Embryonic facial prominence (tissue), 1 donor: ENCODE measurements at regions not wholly inside any gene's neighbourhood (a gene's known extent, or its start where the extent isn't known, plus 50 kb on each side); places are given as distances from the start of the nearest gene placed in this dataset.
"Not testable (repeated sequence)": the region's sequence is repeated elsewhere in the genome, so short reads cannot be mapped to it uniquely, and the experiment has no call there.

Experiments
- DNase-seq: peaks from one replicate; pipeline ENCODE4 v3.0.0-alpha.2; 2016; ENCODE audit errors: extremely low spot score

DNA sequence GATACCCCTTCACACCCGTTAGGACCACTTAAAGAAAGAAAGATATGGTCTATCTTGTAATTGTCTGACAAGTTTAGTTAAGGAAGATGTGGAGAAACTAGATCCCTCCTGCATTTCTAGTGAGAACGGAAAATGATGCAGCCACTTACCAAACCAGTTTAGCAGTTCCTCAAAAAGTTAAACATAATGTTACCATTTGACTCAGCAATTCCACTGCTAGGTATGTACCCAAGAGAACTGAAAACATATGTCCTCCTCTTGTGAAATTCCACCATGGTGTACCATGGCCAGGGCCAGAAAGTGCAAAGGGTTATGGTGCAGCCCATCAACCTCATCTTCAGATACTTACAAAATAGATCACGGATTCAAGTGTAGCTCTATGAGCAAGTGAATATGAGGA lies 79.0 kb upstream of the ID2 start:
- DNase-seq: no peak

DNA sequence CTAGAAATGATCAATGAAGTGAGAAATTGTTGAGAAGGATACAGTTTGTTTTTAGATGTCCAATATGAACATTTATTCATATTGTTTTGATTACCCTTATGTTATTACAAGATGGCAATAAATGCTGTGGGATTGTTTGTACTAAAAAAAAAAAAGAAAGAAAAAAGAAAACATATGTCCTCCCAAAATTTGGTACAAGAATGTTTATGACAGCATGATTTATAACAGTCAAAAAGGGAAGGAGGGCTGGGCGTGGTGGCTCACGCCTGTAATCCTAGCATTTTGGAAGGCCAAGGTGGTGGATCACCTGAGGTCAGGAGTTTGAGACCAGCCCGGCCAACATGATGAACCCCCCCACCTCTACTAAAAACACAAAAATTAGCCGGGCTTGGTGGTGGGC lies 78.5 kb upstream of the ID2 start:
- DNase-seq: not testable (repeated sequence)

DNA sequence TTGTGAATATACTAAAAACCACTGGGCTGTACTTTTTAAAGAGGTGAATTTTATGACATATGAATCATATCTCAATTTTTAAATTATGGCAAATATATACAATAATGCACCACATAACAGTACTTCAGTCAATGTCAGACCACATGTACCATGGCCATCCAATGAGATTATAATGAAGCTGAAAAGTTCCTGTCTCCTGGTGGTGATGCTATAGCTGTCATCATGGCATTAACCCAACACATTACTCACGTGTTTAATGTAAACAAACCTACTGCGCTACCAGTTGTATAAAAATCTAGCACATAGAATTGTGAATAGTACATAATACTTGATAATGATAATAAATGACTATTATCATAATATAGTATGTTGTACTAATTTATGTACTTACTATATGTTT lies 77.6 kb upstream of the ID2 start:
- no peak for DNase-seq

DNA sequence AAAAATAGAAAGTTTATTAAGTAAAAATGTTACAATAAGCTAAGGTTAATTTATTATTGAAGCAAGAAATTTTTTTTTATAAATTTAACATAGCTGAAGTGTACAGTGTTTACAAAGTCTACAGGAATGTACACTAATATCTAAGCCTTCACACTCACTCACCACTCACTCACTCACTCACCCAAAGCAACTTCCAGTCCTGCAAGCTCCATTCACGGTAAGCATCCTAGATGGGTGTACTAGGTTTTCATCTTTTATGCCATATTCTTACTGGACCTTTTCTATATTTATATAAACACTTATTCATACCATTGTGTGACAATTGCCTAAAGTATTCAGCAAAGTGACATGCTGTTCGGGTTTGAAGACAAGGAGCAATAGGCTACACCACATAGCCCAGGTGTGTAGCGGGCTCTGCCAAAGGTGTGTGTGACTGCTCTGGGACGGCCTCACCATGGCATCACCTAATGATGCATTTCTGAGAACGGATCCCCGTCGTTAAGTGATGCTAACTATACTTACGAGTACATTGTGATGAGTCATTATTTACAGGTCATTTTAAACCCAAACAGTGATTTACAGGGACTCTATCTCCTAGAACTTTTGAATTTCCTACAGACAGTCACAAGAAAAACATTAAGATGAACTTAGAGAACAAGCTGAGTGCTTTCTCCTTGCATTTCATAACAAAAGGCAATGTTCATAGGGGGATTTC lies 76.3 kb upstream of the ID2 start:
- DNase-seq: no peak

DNA sequence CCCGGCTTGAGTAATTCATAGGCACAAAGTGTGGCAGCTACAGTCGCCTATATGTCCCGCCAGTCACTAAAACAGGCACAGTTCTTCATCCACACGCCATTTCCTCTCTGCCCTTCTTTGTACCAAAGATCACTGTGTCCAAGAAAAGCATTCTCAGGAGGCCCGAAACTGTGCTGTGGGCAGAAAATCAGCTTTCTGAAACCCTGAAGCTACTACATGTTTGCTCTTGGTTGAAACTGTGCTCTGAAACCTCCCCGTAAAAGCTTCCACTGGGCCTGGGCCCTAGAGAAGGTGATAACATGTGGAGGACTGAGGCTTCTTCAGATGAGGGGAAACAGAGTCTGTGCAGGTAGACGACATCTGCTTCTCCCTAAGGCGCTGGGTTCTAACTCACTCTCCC lies 75.6 kb upstream of the ID2 start:
- DNase-seq: no peak

DNA sequence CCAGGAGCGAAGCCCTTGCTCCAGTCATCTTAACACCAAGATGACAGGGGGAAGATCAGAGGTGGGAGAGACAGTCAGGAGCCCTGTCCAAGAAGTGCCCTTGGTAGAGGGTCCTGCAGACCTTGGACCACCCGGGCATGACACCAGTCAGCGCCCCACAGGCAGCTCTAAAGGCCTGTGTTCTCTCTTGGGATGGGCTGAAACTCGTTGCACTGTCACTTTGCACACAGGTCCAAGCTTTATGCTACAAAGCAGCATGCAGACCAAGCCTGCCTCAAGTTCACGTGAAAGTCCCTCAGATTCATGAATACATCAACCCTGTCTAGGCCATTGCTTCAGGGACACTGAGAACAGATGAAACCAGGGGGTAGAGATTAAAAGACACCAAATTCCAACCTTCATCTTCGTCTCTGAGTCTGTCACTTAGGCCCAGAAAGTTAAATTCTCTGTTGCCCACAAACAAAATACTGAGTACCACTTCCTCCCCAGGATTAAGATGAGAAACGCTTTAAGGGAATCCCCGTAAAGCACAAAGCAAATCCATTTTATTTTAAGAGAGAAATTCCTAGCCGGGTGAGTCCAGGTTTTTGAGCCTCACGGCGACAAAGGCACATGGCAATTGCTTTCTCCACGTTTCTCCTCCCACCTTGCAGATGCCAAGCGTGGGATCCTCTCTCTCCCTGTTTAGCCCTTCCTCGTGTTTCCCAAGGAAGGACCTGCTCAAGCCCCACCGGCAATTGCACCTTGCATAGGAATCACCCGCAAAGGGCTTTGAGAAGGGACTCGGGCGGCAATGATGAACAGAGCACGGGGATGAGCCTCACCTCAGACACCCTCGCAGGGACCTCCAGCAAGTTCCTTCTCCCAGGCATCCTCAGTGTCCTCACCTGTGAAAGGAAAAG lies 75.0 kb upstream of the ID2 start:
- DNase-seq: no peak

DNA sequence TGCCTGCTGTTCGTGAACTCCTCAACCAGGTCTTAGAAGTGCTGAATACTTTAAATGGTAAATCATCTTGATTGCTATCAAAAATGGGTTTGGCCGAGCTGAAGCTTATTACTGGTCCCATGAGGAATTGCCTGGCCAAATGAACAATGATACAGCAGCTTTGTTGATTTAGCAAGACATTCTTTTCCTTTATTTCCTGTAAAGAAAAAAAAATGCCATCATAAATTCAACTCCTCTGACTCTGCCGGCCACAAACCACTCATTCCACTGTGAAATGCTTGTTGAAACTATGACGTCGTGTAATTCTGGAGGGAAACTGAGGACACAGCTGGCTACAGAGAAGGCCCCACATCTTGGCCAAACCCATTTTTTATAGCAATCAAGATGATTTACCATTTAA lies 74.2 kb upstream of the ID2 start:
- DNase-seq: no peak

DNA sequence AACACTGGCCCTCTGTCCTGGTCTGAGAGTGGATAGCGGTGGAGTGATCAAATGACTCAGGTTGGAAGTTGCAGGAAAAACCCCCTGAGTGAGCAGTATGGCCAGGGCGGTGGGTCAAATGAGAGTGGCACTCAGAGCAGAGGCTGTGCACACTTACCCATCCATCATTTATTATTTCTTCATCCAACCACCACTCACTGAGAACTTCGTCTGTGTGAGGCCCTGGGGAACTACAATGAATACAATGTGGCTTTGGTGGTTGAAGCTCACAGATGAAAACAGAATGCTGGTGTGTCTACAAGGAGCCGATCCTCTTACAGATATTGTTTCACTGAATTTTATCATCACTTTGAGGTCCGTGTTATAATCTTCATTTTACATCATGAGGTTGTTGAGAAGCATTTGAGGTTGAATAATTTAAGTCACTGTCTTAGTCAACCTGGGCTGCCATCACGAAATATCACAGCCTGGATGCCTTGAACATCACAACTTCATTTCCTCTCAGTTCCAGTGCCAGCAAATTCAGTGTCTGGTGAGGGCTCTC lies 73.4 kb upstream of the ID2 start:
- DNase-seq: no peak

DNA sequence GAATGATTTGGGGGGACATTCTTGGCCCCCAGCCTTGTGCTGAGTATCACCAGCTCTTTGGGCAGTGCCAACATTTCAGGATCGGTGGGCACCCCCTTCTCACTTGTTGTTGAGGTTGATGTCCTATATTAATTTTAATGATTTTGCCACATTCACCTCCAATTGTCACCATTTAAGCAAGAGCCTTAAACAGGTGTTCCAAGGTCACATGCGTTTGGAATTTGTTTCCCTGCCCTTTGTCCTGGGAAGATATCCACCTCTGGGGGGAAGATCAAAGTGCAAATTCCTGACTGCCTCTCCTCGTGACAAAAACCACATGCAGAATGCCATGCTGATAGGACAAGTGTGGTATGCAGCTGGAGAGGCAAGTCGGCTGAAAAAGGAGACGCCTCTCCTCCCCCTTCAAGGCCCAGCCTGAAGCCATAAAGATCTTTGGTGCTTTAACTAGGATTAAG lies 72.5 kb upstream of the ID2 start:
- no peak for DNase-seq

DNA sequence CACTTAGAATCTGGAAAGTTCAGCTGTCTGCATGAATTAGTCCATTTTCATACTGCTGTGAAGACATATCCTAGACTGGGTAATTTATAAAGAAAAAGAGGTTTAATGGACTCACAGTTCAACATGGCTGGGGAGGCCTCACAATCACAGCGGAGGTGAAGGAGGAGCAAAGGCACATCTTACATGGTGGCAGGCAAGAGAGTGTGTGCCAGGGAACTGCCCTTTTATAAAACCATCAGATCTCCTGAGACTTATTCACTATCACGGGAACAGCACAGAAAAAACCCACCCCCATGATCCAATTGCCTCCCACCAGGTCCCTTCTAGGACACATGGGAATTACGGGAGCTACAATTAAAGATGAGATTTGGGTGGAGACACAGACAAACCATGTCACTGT lies 71.1 kb upstream of the ID2 start:
- not testable (repeated sequence) for DNase-seq

DNA sequence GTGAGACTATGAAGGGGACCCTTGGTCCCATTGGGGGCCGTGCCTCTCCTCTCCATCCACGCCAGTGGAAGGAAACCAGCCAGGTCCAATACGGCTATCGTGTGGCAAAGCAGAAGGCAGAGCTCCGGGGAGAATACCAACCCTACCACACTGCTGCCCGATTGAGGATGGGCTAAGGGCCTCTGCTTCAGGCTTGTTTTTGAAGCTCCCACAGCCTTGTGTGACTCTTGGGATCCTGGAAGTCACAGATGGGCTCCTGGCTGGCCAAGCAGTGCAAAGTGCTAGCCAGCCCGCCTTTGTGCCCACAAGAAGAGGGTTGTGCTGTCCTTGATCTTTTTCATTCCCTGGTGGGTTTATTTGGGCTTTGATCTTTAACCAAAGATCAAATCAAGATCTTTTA lies 70.6 kb upstream of the ID2 start:
- no peak for DNase-seq

DNA sequence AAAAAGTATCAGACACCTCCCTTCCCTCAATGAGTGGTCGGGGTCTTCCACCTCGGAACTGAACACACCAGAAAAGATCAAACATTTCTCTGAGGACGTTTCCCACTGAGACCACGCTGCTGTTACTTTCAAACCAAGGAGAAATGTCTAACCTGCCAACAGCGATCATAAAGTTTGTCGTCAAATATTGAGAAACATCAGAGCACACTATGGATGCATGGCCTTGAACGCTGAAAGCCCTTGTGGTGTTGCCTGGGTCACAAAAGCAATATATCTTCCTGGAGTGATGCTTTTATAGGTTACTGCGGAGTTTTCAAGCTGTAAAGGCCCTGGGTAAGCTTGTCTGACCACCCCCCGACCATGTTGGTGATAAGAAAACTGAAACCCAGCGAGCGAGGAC lies 70.2 kb upstream of the ID2 start:
- DNase-seq: no peak

DNA sequence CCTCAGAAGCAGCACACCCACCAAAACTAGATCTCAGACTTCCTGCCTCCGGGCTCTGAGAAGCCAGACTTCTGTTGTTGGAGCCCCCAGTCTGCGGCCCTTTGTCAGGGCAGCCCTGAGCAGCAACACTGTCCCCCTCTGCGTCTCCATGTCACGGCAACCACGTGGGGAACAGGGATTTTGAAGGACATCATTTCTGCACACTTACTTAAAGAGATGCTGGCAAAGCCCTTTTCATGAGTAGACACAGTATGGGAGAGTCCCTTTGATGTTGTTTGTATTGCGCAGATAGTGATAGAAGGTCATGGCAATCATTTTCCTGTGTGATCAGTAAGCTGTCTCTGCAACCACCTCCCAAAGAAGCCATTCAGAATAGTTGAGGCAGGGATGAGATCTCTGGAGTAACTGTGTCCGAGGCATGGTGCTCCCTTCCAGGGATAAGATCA lies 69.1 kb upstream of the ID2 start:
- no peak for DNase-seq

DNA sequence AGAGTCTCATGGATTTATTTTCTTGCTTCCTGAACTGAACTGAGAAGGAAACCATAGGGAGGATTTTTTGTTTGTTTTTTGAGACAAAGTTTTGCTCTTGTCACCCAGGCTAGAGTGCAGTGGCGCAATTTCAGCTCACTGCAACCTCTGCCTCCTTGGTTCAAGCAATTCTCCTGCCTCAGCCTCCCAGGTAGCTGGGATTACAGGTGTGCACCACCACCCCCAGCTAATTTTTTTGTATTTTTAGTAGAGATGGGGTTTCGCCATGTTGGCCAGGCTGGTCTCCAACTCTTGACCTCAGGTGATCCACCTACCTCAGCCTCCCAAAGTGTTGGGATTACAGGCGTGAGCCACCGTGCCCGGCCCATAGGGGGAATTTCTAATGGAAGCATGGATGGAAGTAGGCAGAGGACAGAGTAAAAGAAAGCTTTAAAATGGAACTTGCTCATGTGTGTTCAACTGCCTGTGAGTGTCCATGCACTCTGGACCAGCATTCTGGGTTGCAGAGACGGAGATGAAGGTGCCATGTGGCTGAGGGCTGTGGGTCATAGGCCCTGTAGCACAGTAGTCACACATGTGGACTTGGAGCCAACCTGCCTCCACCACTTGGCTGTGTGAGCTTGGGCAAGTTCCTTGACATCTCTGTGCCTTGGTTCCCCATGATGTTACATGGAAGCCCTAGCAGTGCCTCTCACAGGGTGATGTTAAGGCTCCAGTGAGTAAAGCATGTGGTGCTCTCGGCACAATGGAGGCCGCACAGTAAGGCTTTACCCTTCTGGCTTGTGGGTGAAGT lies 68.5 kb upstream of the ID2 start:
- not testable (repeated sequence) for DNase-seq

DNA sequence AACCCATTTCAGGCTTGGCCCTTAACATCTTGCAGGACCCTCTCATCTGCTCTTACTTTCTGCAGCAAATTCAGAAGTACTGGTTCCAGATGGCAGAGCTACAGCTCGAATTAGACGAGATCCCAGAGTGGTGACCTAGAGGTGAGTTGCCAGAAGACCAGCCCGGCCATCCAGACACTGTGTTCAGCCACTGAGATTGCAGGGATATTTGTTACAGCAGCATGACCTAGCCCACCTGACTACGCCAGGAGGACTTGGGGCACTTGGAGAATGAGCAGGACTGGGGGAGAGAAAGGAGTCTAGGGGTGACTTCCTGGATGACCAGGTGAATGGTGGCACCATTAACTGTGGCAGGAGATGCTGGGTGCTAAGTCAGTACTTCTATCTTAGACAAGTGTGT lies 67.2 kb upstream of the ID2 start:
- DNase-seq: no peak

DNA sequence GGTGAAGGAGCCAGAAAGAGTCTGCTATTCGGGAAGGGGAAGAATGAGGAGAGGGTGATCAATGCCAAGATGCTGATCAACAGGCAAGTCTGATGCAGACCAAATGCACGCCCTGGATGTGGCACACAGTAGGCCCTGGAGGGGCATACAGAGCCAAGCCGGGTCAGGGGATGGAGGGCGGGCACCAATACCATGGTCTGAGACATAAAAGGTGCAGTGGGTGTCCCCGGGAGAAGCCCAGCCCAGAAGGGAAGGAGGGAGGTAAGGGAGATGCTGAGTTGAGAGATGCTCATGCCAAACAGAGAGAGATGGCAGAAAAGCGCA lies 66.6 kb upstream of the ID2 start:
- no peak for DNase-seq

DNA sequence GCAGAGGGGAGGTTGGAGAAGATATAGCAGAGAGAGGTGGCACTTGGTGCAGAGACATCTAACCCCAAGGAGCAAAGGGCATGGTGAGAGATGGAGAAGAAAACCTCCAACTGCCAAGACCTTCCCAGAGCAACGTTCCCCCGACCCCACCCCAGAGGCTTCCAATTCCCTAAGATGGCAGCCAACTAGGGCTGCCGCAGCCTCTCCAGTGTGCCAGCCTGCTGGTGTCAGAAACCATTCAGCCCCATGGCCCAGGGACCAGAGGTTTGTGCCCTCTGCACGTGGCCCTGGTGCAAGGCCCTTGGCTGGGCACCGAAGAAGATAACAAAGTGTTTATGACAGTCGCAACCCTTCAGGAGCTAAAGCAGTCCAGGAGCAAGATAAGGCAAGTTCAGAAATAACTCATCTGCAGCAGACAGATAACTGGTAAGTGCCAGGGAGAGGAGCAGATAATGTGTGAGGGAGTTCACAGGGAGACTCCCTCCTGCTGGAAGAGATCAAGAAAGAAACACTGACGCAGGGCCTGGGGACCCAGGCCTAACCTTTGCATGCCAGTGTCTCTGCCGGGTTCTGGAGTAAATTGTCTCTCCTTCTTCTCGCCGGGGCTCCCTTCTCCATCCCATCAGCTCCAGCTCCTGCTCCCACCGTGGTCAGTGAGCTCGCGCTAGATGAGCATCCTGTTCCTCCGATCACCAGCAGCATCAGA lies 66.1 kb upstream of the ID2 start:
- no peak for DNase-seq

DNA sequence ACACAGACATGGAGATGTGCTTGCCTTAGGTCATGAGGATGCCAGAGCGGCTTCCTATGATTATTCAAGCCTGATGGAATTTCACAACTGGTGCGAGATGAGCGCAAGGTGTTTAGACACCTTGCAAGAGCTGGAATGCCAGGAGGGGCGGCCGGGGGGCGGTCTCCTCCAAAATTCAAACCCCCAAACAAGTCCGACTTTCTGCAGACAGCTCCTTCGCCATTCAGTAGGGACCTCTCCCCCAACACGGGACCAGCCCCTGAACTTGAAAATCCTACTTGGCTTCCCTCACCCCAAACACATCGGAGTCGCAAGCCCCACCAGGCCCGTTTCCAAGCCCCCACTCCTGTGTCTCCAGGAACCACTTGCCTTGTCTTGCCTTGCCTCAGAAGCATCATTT lies 64.8 kb upstream of the ID2 start:
- DNase-seq: no peak

DNA sequence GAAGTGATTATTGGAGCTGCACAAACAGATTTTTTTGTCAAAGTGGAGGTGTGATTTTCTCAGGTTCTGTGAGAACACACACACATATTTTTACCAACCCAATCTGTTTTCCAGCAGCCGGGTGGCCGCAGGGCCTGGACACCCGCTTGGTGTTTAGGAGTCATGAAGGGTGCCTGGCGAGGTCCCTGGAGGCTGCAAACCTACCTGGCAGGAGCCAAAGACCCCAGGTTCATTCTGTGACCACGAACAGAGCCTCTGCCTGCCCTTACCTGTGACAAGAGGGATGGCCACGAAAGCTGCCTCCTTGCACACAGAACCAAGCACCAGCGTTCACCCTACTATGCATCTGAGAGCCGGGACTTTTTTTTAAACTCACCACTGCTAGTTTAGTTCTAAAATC lies 64.3 kb upstream of the ID2 start:
- no peak for DNase-seq

DNA sequence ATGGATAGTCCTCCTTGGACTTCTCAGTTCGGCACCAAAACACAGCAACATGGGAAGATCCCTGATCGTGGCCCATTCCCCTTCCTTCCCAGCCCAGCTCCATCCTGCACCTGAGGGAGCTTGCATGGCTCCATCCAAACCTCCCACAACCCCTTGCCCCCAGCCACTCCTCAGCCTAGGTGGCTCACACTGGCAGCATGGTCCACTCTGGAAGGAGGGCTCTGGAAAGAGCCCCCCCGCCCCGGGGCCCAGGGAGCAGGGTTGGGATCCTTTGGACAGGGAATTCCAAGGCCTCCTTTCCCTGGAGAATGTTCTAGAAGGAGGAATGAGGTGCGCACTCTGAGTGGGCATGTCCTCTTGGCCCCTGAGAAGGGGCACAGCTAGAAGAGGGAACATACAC lies 62.8 kb upstream of the ID2 start:
- DNase-seq: no peak

DNA sequence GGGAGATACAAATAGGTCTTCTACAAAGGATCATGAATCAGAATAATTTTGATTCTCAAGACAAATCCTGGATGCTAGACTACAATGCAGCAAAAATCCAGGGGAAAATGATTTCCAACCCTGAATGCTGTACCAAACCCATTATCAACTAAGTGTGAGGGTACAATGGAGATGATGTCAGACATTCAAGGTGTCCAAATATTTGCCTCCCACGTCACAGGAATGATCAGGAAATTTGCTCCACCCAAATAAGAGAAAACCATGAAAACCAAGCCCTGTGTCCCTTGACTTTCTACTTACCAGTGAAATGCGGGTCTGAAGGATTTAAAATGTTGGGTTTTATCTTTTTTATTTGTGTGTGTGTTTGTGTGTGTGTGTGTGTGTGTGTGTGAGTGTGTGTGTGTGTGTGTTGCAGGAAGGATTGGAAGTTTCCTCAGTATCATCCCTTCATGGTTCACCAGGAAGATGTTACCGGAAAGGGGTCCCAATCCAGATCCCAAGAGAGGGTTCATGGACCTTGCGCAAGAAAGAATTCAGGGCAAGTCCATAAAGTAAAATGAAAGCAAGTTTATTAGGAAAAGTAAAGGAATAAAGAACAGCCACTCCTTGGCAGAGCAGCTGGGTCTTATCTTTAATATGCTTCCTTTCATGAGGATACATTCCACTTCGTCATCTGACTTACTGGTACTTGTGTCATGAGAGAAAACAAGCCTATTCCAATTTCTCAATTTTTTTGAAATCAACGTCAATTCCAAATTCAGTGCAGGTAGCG lies 61.1 kb upstream of the ID2 start:
- no peak for DNase-seq
